Aorta (tissue), 5 donors: ENCODE measurements at regions not wholly inside any gene's neighbourhood (a gene's known extent, or its start where the extent isn't known, plus 50 kb on each side); places are given as distances from the start of the nearest gene placed in this dataset.
"Not testable (repeated sequence)": the region's sequence is repeated elsewhere in the genome, so short reads cannot be mapped to it uniquely, and the experiment has no call there.

Experiments
- ATAC-seq: fragments of 200-7000 bp; cut with Tn5 transposase; one replicate; pipeline ENCODE4 v1.9.1; 2022; ENCODE audit warnings: moderate library complexity; ENCODE audit not compliant: low FRiP score
- DNase-seq, 2 donors: peaks; one replicate each; pipeline ENCODE4 v3.0.0-alpha.2; 2020
- H3K27ac ChIP-seq, 2 donors: one replicate each; pipeline ENCODE4 v1.5.1; 2013; ENCODE audit warnings: low read length in 2 of 2, mild to moderate bottlenecking in 2 of 2, moderate library complexity in 2 of 2, control low read depth in 1 of 2, inconsistent platforms in 1 of 2, low read depth in 1 of 2
- H3K27me3 ChIP-seq, 2 donors: one replicate each; pipeline ENCODE4 v1.6.1; 2013; ENCODE audit warnings: control low read depth in 1 of 2, low read length in 1 of 2, mild to moderate bottlenecking in 1 of 2, moderate library complexity in 1 of 2; ENCODE audit not compliant: insufficient read depth in 2 of 2, control insufficient read depth in 1 of 2
- H3K36me3 ChIP-seq, 2 donors: one replicate each; pipeline ENCODE4 v1.6.1; 2013; ENCODE audit warnings: control low read depth in 1 of 2, low read length in 1 of 2, mild to moderate bottlenecking in 1 of 2; ENCODE audit not compliant: insufficient read depth in 2 of 2, control insufficient read depth in 1 of 2
- H3K4me1 ChIP-seq, 2 donors: one replicate each; pipeline ENCODE4 v1.6.1; 2013; ENCODE audit warnings: low read length in 2 of 2, control low read depth in 1 of 2, mild to moderate bottlenecking in 1 of 2, moderate library complexity in 1 of 2; ENCODE audit not compliant: insufficient read depth in 2 of 2, control insufficient read depth in 1 of 2
- H3K4me3 ChIP-seq, 2 donors: one replicate each; pipeline ENCODE4 v1.5.1; 2013; ENCODE audit warnings: low read length in 2 of 2, control low read depth in 1 of 2, mild to moderate bottlenecking in 1 of 2
- H3K9me3 ChIP-seq: one replicate; pipeline ENCODE4 v1.6.1; 2013; ENCODE audit warnings: mild to moderate bottlenecking, low read length; ENCODE audit not compliant: control insufficient read depth
- WGBS, 2 donors: extraction: QIAGEN DNeasy Blood & Tissue Kit; methylation state at CpG; one replicate each; pipeline ENCODE4 v1.1.7; 2013; 5-methylcytosine and 5-hydroxymethylcytosine counted together
- intact Hi-C, 2 donors: fragments of 100-400 bp; cut with DNase I; formaldehyde crosslinking; loops; one replicate each; pipeline versions ENCODE4 v1.14.2 to v1.15.0; 2022
- donor health status: healthy with polysubstance abuse.
- donor health status: Bipolar disorder and iron deficiency.
- donor health status: DM: no; HTN: no; CAD: no.
- donor health status: DM: no; HTN: no; CAD: no.
- donor health status: DM: yes; HTN: yes; CAD: no.

DNA sequence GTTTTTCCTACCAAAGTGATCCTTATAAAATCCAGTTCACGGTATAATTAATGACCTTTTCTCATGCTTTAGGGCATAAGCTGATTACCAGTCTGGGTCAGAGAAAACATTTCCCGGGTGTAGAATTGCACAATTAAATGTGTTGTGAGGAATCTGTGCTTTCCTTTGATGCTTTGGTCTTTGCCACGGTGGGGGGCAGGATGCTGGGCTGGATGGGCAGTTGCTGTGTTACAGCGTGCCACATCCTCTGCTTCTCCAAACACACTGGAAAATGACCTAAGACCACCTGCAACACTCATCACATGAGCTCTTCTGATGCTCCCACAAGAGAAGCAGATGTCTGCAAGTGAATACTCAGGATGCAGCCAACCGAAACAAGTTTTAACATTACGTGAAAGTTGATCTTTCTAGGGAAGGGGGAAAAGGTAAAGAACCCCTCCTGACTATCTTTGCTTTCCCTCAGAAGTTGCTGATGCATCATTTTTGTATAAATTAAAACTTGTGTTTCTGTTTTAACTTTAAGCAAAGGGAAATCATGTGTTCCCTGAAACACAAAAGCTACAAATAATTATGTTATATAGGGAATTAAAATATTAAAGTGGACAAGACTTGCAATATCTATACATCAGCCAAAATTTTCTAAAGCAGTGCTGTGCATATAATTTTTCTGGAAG, 515.3 kb upstream of the NR5A2 start:
- 52 to 53% methylated on average over 6 of the region's 6 CpGs for WGBS, 2 donors
- Histone ChIP-seq H3K36me3 (no peaks in the 10 kb centered on the region), H3K4me3 (no peak overlapping the region), H3K27ac (no peak overlapping the region), H3K4me1 (no peaks in the 10 kb centered on the region), H3K9me3 (no peaks in the 10 kb centered on the region), H3K27me3 (no peaks in the 10 kb centered on the region)
- intact Hi-C loops: no loop called here
- DNase-seq (no peak), ATAC-seq (no peak)

DNA sequence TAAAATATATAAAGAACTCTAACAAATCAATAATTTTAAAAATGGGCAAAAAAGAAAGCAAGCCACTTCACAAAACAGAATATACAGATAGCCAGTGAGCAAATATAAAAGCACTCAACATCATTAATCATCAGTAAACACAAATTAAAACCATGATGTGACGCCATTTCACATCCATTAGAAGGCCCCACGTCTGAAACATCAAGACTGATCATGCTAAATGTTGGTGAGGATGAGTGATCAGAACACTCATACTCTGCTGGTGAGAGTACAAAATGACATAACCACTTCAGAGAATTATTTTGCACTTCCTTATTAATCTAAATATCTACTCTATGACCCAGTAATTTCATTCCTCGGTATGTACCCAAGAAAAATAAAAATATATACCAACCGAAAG, 512.2 kb upstream of the NR5A2 start:
- ATAC-seq: no peak
- intact Hi-C loops: no loop called here
- H3K36me3 ChIP-seq: no peaks in the 10 kb centered on the region
- H3K9me3 ChIP-seq: no peaks in the 10 kb centered on the region
- no peak for DNase-seq
- no peaks in the 10 kb centered on the region for H3K4me1 ChIP-seq
- WGBS, 2 donors: 71 to 74% methylated on average over 4 of the region's 4 CpGs
- no peak overlapping the region for H3K4me3 ChIP-seq
- H3K27ac ChIP-seq: no peak overlapping the region
- no peaks in the 10 kb centered on the region for H3K27me3 ChIP-seq

DNA sequence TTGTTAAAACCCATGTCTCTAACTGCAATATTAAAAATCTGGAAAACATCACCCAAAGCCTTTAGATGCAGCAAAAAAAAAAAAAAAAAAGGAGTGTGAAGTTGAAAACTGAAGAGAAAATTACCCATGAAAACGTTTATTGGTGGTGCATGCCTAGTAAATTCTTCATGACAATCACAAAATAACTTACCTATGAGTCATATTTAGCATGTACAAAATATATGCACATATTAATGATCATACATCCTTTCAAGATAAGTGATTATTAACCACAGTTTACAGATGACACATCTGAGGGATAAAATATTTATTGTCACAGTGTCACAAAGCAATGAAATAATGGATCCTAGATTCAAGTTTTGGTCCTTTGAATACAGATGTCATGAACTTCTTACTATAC, 505.2 kb upstream of the NR5A2 start:
- ATAC-seq: no peak
- 17 to 23% methylated on average over 1 of the region's 1 CpG for WGBS, 2 donors
- no peaks in the 10 kb centered on the region for H3K36me3 ChIP-seq

DNA sequence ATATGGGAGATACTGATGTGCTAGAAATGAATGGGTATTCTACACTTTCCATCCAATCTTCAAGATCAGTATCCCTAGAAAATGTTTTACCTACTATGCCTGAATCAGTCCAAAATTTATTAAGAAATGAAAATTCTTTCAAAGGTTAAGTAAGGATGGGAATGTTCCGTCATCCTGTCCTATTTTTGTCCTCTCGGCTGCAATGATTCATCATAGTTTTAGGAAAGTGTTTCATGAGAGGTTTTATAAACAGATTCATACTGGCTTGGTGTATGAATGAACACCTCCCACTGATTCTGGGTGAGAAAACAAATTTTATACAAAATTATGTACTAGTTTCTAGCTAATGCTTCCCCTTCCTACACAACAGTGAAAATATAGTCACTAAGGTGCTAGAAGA, 504.6 kb upstream of the NR5A2 start:
- H3K27me3 ChIP-seq: no peaks in the 10 kb centered on the region
- intact Hi-C loops: no loop called here
- 34 to 43% methylated on average over 2 of the region's 2 CpGs for WGBS, 2 donors

More for the DNA sequence above, 505.2 kb upstream of the NR5A2 start:
- no peak for DNase-seq
- no peak overlapping the region for H3K27ac ChIP-seq
- intact Hi-C loops: no loop called here
- H3K27me3 ChIP-seq: no peaks in the 10 kb centered on the region
- no peaks in the 10 kb centered on the region for H3K9me3 ChIP-seq
- no peak overlapping the region for H3K4me3 ChIP-seq
- no peaks in the 10 kb centered on the region for H3K4me1 ChIP-seq

DNA sequence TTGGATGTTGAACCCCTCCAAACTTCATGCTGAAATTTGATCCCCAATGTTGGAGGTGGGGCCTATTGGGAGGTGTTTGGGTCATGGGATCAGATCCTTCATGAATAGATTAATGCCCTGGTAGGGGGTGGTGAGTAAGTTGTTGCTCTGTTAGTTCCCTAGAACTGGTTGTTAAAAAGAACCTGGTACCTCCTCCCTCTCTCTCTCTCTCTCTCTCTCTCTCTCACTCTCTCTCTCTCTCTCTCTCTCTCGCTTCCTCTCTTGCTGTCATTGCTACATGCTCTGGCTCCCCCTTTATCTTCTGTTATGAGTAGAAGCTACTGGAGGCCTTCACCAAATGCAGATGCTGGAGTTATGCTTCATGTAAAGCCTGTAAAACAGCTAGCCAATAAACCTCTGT, 498.2 kb upstream of the NR5A2 start:
- Histone ChIP-seq H3K27ac (no peak overlapping the region), H3K4me1 (no peaks in the 10 kb centered on the region), H3K27me3 (no peaks in the 10 kb centered on the region), H3K4me3 (no peak overlapping the region), H3K9me3 (no peaks in the 10 kb centered on the region), H3K36me3 (no peaks in the 10 kb centered on the region)
- intact Hi-C loops: no loop called here
- DNase-seq (no peak), ATAC-seq (no peak)
- WGBS, 2 donors: 58% methylated on average over 1 of the region's 1 CpG; no CpG with 5 or more reads in 1 of the 2 donors

More for the DNA sequence above, 504.6 kb upstream of the NR5A2 start:
- no peak for ATAC-seq
- Histone ChIP-seq H3K4me3 (no peak overlapping the region), H3K9me3 (no peaks in the 10 kb centered on the region), H3K36me3 (no peaks in the 10 kb centered on the region), H3K4me1 (no peaks in the 10 kb centered on the region), H3K27ac (no peak overlapping the region)
- DNase-seq: no peak

DNA sequence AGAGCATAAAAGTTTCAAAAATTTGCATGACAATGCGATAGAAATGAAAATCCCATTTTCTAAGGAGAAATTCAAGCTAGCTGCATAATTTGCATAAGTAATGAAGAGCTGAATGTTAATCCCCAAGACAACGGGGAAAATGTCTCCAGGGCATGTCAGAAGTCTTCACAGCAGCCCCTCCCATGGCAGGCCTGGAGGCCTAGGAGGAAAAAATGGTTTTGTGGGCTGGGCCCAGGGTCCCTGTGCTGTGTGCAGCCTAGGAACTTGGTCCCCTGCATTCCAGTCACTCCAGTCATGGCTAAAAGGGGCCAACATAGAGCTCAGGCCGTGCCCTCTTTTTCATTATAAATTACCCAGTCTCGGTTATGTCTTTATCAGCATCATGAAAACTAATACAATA, 494.1 kb upstream of the NR5A2 start:
- H3K27ac ChIP-seq, H3K9me3 ChIP-seq, intact Hi-C loops, H3K36me3 ChIP-seq, DNase-seq, H3K4me1 ChIP-seq, H3K4me3 ChIP-seq, H3K27me3 ChIP-seq, ATAC-seq: not testable (repeated sequence)
- WGBS, 2 donors: 76 to 80% methylated on average over 4 of the region's 4 CpGs

DNA sequence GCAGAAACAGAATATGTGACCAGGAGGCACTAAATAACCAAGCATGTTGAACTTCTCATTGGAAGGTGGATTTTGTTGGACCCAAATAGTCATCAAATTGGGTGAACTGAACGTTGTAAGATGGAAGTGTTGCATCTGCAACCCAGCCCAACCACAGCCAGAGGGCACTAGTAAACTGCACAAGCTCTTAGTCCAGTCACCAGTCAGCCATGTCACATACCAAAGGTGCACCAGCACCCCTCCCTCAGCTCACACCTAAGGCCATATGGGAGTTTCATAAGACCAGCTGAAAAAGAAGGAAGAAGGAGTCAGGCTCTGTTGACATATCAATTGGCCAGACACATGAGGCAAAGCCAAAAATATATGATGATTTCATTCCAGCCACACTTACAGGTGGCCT, 481.7 kb upstream of the NR5A2 start:
- Histone ChIP-seq H3K36me3 (no peaks in the 10 kb centered on the region), H3K27me3 (no peaks in the 10 kb centered on the region), H3K27ac (no peak overlapping the region), H3K9me3 (no peaks in the 10 kb centered on the region), H3K4me3 (no peak overlapping the region), H3K4me1 (no peaks in the 10 kb centered on the region)
- 74 to 82% methylated on average over 1 of the region's 1 CpG for WGBS, 2 donors
- no peak for ATAC-seq
- no peak for DNase-seq
- intact Hi-C loops: no loop called here

DNA sequence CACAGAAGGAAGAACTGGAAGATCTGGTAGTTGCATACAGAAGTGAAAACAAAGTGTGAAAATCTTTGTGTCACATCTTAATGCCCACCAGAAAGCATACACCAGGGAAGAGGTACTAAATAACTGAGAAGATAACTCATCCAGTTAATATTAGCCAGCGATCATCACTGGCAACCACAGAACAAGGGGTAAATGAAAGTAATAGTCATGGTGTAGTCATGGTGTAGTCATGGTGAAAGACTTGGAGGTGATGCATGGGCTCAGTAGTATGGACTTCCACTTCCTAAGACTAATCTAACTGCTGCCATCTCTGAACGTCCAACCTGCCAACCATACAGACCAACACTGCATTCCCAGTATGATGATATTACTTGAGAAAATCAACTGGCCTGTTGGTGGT, 481.2 kb upstream of the NR5A2 start:
- 95 to 98% methylated on average over 2 of the region's 2 CpGs for WGBS, 2 donors
- intact Hi-C loops: no loop called here
- no peaks in the 10 kb centered on the region for H3K9me3 ChIP-seq
- H3K4me1 ChIP-seq: no peaks in the 10 kb centered on the region
- no peaks in the 10 kb centered on the region for H3K36me3 ChIP-seq
- DNase-seq (no peak), ATAC-seq (no peak)
- no peak overlapping the region for H3K27ac ChIP-seq
- no peak overlapping the region for H3K4me3 ChIP-seq
- no peaks in the 10 kb centered on the region for H3K27me3 ChIP-seq

DNA sequence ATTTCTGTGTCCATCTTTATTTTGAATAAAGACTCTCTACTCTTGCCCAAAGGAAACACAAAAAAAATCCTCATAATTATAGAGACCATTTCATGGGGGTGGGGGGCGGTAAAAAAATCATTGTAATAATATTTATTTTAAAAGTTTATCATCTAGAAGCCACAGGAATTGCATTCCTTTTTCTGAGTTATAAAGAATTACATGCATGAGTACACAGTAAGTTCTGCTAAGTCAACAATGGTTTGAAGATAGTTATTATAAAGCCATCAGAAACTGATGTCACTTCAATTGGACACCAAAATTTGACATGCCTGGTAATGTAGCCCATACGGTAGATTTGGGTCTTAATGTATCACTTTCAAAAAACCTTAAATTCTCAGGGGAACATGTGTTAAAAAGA, 478.1 kb upstream of the NR5A2 start:
- H3K4me1 ChIP-seq: no peaks in the 10 kb centered on the region
- no peak overlapping the region for H3K4me3 ChIP-seq
- WGBS, 2 donors: 38 to 56% methylated on average over 2 of the region's 2 CpGs
- no peaks in the 10 kb centered on the region for H3K27me3 ChIP-seq
- no peaks in the 10 kb centered on the region for H3K36me3 ChIP-seq
- ATAC-seq (no peak), DNase-seq (no peak)
- intact Hi-C loops: no loop called here
- H3K9me3 ChIP-seq: no peaks in the 10 kb centered on the region
- no peak overlapping the region for H3K27ac ChIP-seq
